Endodermal cell (in vitro differentiated cells): ENCODE measurements at regions not wholly inside any gene's neighbourhood (a gene's known extent, or its start where the extent isn't known, plus 50 kb on each side); places are given as distances from the start of the nearest gene placed in this dataset.
A peak's percentile ranks its signal among the peaks of the same experiment; 100 is the strongest.

Experiments
- DNase-seq: peaks from one replicate; pipeline ENCODE4 v3.0.0-alpha.2; 2017
- H3K27ac ChIP-seq: 2 replicates; pipeline ENCODE4 v1.5.1; 2013; ENCODE audit warnings: mild to moderate bottlenecking, low read depth, low read length, moderate library complexity
- H3K27me3 ChIP-seq: 2 replicates; pipeline ENCODE4 v1.6.1; 2013; ENCODE audit warnings: mild to moderate bottlenecking, low read length, moderate library complexity; ENCODE audit not compliant: insufficient read depth, control insufficient read depth, poor library complexity, severe bottlenecking
- H3K36me3 ChIP-seq: 2 replicates; pipeline ENCODE4 v1.7.0; 2013; ENCODE audit warnings: mild to moderate bottlenecking, low read length, moderate library complexity; ENCODE audit not compliant: control insufficient read depth, insufficient read depth
- H3K4me1 ChIP-seq: one replicate; pipeline ENCODE4 v1.7.0; 2013; ENCODE audit warnings: low read length; ENCODE audit not compliant: control insufficient read depth, insufficient read depth
- H3K4me3 ChIP-seq: 2 replicates; pipeline ENCODE4 v1.5.1; 2013; ENCODE audit warnings: mild to moderate bottlenecking, low read length, moderate library complexity
- H3K9ac ChIP-seq: 2 replicates; pipeline ENCODE4 v1.6.1; 2013; ENCODE audit warnings: mild to moderate bottlenecking, low read length, moderate library complexity; ENCODE audit not compliant: poor library complexity, severe bottlenecking; ENCODE audit errors: extremely low read depth
- H3K9me3 ChIP-seq: 2 replicates; pipeline ENCODE4 v1.6.1; 2013; ENCODE audit warnings: mild to moderate bottlenecking, low read length, moderate library complexity; ENCODE audit not compliant: control insufficient read depth
- H3K27ac Mint-ChIP-seq: 2 replicates; pipeline ENCODE4 v1.8.0; 2020; ENCODE audit warnings: mixed read lengths
- H3K27me3 Mint-ChIP-seq: 2 replicates; pipeline ENCODE4 v1.8.0; 2021; ENCODE audit warnings: mild to moderate bottlenecking, mixed read lengths; ENCODE audit not compliant: insufficient read depth
- H3K36me3 Mint-ChIP-seq: 2 replicates; pipeline ENCODE4 v1.8.0; 2020; ENCODE audit warnings: low read depth, mixed read lengths
- H3K4me1 Mint-ChIP-seq: 2 replicates; pipeline ENCODE4 v1.8.0; 2020; ENCODE audit warnings: mixed read lengths
- H3K4me3 Mint-ChIP-seq: 2 replicates; pipeline ENCODE4 v1.8.0; 2020; ENCODE audit warnings: mild to moderate bottlenecking, moderate library complexity, mixed read lengths
- H3K9me3 Mint-ChIP-seq: 2 replicates; pipeline ENCODE4 v1.8.0; 2020; ENCODE audit warnings: mild to moderate bottlenecking, mixed read lengths
- WGBS, 2 experiments: methylation state at CpG; one replicate each; pipeline versions ENCODE4 v1.1.5 to v1.1.7; 2013; ENCODE audit warnings: missing lambda C conversion rate in 2 of 2, mixed read lengths in 1 of 2; ENCODE audit not compliant: insufficient coverage in 1 of 2, insufficient read length in 1 of 2; 5-methylcytosine and 5-hydroxymethylcytosine counted together
- TF ChIP-seq, protein P1 (sequence below): fragments of 200-600 bp; sonication (generic); conservative IDR thresholded peaks from 2 replicates; pipeline ENCODE4 v1.5.0; 2021; ENCODE audit warnings: antibody characterized with exemption, mild to moderate bottlenecking

DNA sequence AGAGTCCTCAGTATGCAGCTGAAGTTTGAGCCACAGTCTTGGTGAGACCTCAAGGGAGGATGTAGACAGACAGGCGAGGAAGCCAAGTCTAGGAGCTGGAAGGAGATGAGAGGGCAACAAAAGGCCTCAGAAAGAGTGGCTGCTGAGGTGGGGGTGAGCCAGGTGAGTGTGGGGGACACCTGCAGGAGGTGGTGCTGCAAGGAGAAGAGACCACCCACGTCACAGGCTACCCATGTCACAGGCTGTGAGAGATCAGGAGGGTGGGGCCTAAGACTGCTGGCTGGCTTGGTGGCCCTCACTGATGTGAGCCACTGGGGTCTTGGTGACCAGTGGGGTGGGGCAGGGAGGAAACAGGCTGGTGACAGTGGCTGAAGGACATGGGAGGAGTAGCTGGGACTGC lies 97.3 kb downstream of the KIF26A start:
- Histone ChIP-seq H3K4me3 (no peak overlapping the region), H3K27ac (no peak overlapping the region), H3K36me3 (no peaks in the 10 kb centered on the region), H3K4me1 (no peaks in the 10 kb centered on the region), H3K9me3 (peaks cover 23% of the 10 kb centered on the region), H3K27me3 (no peaks in the 10 kb centered on the region), H3K9ac (no peak overlapping the region)
- 77 to 78% methylated on average over 2 of the region's 2 CpGs for WGBS, 2 experiments
- H3K4me1 Mint-ChIP-seq, result no peaks in the 10 kb centered on the region
- no peaks in the 10 kb centered on the region for H3K9me3 Mint-ChIP-seq
- H3K4me3 Mint-ChIP-seq, result no peak overlapping the region
- no peaks in the 10 kb centered on the region for H3K36me3 Mint-ChIP-seq
- TF ChIP-seq, protein P1, sequence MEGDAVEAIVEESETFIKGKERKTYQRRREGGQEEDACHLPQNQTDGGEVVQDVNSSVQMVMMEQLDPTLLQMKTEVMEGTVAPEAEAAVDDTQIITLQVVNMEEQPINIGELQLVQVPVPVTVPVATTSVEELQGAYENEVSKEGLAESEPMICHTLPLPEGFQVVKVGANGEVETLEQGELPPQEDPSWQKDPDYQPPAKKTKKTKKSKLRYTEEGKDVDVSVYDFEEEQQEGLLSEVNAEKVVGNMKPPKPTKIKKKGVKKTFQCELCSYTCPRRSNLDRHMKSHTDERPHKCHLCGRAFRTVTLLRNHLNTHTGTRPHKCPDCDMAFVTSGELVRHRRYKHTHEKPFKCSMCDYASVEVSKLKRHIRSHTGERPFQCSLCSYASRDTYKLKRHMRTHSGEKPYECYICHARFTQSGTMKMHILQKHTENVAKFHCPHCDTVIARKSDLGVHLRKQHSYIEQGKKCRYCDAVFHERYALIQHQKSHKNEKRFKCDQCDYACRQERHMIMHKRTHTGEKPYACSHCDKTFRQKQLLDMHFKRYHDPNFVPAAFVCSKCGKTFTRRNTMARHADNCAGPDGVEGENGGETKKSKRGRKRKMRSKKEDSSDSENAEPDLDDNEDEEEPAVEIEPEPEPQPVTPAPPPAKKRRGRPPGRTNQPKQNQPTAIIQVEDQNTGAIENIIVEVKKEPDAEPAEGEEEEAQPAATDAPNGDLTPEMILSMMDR, result no peak
- no peak overlapping the region for H3K27ac Mint-ChIP-seq
- H3K27me3 Mint-ChIP-seq, result peaks cover 13% of the 10 kb centered on the region
- peak; percentile 13 for DNase-seq

GRCh38 chr14:104237651-104238423 lies 99.5 kb downstream of the KIF26A start:
- 89 to 91% methylated on average over 10 to 24 of the region's 24 CpGs for WGBS, 2 experiments
- no peaks in the 10 kb centered on the region for H3K4me1 Mint-ChIP-seq

GRCh38 chr14:104238424-104239184 lies 100.2 kb downstream of the KIF26A start:
- Histone ChIP-seq H3K9me3 (peaks cover 16% of the 10 kb centered on the region), H3K4me3 (no peak overlapping the region), H3K36me3 (no peaks in the 10 kb centered on the region), H3K4me1 (no peaks in the 10 kb centered on the region), H3K27me3 (no peaks in the 10 kb centered on the region), H3K9ac (no peak overlapping the region), H3K27ac (no peak overlapping the region)
- Mint-ChIP-seq H3K27me3 (peaks cover 13% of the 10 kb centered on the region), H3K4me3 (no peak overlapping the region), H3K4me1 (no peaks in the 10 kb centered on the region), H3K9me3 (peaks cover 9% of the 10 kb centered on the region), H3K27ac (no peak overlapping the region), H3K36me3 (no peaks in the 10 kb centered on the region)
- TF ChIP-seq, protein P1, result no peak
- DNase-seq, result no peak
- WGBS, 2 experiments, result 89 to 91% methylated on average over 17 to 21 of the region's 21 CpGs

More at GRCh38 chr14:104237651-104238423, 99.5 kb downstream of the KIF26A start:
- no peaks in the 10 kb centered on the region for H3K36me3 ChIP-seq
- Mint-ChIP-seq H3K36me3 (no peaks in the 10 kb centered on the region), H3K27ac (no peak overlapping the region), H3K4me3 (no peak overlapping the region), H3K27me3 (peaks cover 13% of the 10 kb centered on the region), H3K9me3 (peaks cover 3% of the 10 kb centered on the region)
- no peak overlapping the region for H3K27ac ChIP-seq
- peaks cover 23% of the 10 kb centered on the region for H3K9me3 ChIP-seq
- no peaks in the 10 kb centered on the region for H3K4me1 ChIP-seq
- no peak overlapping the region for H3K4me3 ChIP-seq
- H3K9ac ChIP-seq, result no peak overlapping the region
- H3K27me3 ChIP-seq, result no peaks in the 10 kb centered on the region
- TF ChIP-seq, protein P1, result no peak
- no peak for DNase-seq
